Left kidney (tissue), 1 donor: ENCODE measurements at regions not wholly inside any gene's neighbourhood (a gene's known extent, or its start where the extent isn't known, plus 50 kb on each side); places are given as distances from the start of the nearest gene placed in this dataset.
A peak's percentile ranks its signal among the peaks of the same experiment; 100 is the strongest.
"Not testable (repeated sequence)": the region's sequence is repeated elsewhere in the genome, so short reads cannot be mapped to it uniquely, and the experiment has no call there.

Source experiments
- DNase-seq: peaks from one replicate; pipeline ENCODE4 v3.0.0-alpha.2; 2013

DNA sequence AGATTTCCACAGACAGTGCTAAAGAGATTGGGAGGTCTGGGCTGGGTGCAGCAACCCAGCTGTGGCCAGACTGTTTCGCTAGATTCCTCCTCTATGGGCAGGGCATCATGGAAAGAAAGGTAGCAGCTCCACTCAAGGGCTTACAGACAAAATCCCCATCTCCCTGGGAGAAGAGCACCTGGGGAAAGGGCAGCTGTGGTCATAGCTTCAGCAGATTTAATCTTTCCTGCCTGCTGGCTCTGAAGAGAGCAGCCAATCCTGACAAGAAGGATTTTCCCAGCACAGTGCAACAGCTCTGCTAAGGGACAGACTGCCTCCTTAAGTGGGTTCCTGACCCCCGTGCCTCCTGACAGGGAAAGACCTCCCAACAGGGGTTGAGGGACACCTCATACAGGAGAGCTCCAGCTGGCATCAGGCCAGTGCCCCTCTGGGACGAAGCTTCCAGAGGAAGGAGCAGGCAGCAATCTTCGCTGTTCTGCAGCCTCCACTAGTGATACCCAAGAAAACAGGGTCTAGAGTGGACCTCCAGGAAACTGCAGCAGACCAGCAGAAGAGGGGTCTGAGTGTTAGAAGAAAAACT is 1379.3 kb upstream of the ACO1 start:
- DNase-seq = no peak

DNA sequence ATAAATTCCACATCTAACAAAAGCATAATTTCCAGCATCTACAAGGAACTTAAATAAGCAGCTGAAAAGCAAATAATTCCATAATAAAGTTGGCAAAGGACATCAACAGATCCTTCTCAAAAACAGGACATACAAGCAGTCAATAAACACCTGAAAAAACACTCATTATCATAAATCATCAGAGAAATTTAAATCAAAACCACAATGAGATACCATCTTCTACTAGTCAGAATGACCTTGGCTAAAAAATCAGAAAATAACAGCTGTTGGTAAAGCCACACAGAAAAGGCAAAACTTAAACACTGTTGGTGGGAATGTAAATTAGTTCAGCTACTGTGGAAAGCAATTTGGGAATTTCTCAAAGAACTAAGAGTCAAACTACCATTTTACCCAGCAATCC is 1371.1 kb upstream of the ACO1 start:
- DNase-seq = no peak

DNA sequence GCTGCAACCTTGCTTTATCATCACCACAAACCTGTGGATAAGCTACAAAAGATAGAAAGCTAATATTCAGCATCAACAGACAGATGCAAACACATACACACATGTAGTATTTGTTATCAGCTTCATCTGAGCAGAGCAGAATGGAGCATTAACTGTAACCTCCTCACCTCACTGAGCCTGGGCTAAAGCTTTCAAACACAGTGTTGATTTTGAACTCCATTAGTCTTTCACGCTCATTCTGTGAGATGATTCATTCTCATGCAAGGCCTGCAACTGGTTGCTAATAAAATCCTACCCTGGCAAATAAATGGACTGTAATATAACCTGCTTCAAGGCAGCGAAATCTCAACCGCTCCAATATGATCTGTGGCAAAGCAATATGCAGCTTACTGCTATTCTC is 1360.6 kb upstream of the ACO1 start:
- DNase-seq = no peak

DNA sequence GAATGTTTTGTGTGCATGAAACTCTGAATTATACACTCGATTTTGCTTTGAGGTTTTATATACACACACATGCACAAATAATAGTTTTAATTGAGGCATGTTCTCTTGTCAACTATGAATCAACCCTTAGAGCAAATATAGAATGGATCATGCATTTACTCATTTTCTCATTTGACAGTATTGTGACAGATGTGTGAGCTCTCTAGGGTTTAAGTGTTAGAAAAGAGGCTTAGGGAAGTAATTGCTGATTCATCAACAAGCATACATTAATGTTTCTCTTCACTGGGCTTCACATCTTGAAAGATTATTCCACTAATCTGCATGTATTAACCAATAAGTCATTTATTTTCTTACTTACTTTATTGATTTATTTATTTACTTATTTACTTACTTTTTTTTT is 1356.8 kb upstream of the ACO1 start:
- no peak for DNase-seq

DNA sequence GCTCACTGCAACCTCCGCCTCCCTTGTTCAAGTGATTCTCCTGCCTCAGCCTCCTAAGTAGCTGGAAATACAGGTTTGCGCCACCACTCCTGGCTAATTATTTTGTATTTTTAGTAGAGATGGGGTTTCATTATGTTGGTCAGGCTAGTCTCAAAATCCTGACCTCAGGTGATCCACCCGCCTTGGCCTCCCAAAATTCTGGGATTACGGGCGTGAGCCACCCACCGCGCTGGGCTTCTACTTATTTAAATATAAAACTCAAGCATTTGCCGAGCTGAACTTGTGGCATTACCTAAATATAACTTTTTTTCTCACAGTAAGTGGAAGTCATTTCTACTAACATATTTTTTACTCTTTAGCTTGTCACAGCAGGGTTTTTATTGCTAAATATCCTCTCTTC is 1356.3 kb upstream of the ACO1 start:
- DNase-seq = no peak

DNA sequence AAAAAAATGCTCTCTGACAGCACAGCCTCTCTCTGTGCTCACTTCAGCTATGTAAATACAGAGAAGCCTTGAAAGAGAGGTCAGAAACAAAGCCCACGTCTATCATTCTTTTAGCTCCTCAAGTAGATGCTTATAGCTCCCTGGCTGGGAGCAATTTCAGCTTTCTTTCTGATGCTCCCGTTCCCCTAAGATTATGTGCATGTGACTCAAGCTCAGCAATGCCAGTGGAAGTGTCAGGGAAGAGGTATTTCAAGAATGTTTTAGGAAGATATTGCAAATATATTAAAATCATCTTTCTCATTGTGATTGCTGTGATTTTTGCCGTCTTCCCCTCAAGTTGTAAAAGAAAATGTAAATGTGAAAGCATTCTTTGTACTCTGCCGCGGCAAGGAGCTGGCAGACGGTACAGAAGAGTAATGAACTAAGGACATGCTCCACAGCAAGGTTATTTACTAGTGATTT is 1353.7 kb upstream of the ACO1 start:
- no peak for DNase-seq

DNA sequence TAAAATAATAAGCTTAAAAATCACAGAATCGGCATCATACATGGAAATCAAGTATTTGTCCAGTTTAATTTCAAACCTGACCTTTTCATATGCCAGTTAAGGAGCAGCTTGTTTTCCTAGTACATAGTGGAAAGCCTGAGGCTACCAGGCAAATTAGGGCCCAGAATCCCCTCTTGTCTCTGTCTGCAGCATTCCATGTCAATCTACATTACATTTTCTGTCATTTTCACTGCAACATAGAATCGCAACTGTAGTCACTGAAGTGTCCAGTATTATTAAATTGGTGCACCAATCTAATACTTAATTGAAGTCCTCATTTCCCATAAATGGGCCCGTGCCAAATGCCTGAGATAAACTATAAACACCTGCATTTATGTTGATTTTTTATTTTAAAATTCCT is 1352.2 kb upstream of the ACO1 start:
- no peak for DNase-seq

DNA sequence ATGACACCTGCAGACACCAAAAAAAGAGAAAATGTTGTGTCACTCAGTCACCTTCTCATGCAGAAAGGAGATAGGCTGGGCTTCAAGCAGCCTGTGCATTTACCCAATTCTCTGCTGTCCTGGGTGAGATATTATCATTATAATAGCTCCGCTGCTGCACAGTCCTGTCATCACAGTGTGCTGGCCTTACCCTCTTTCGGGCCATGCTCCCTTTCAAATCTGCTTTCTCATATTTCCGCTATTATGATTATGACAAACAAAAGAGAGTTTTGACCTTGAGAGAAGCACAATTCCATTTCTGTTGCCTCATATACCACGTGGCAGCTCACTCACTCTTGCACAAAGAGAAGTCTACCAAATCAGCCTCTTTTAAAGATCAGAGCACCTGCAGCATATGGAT is 1350.1 kb upstream of the ACO1 start:
- no peak for DNase-seq

DNA sequence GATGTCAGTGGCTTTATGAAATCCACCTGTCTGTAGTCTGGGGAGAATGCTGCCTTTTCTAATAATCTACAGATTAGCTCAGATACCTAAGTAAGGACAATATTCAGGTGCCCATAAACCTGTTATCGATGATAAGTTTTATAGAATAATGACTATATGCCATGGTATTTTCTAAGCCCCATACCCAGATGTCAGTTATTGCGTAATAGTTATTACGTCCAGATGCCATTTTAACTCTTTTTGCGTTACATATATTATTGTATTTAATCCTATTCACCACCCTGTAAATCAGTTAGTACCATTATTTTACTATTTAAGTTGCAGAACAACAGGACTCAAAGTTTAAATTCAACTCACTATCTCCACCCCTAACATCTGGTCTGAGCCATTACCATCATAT is 1343.9 kb upstream of the ACO1 start:
- DNase-seq = no peak

DNA sequence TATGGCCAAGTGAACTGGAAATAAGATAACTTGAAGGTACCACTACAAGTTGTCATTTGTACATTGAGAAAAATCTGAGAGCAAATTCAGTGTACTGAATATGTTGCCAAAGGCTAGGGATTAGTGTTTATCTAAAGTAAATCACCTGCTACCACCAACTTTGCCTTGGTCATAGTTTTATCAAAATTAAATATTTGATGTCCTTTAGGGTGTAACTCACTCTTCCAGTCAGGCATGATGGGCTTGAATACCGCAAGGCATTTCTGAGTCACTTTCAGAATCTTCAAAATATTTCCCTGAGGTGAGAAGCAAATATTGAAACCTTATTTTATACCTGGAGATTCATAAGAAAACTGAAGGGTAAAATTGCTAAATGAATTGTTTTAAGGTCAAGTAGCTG is 1338.6 kb upstream of the ACO1 start:
- no peak for DNase-seq

DNA sequence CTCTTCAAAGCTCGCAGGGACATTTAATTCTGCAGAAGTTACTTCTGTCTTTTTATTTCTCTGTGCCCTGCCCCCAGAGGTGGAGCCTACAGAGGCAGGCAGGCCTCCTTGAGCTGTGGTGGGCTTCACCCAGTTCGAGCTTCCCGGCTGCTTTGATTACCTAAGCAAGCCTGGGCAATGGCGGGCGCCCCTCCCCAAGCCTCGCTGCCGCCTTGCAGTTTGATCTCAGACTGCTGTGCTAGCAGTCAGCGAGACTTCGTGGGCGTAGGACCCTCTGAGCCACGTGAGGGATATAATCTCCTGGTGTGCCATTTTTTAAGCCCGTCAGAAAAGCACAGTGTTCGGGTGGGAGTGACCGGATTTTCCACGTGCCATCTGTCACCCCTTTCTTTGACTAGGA is 1322.9 kb upstream of the ACO1 start:
- not testable (repeated sequence) for DNase-seq

DNA sequence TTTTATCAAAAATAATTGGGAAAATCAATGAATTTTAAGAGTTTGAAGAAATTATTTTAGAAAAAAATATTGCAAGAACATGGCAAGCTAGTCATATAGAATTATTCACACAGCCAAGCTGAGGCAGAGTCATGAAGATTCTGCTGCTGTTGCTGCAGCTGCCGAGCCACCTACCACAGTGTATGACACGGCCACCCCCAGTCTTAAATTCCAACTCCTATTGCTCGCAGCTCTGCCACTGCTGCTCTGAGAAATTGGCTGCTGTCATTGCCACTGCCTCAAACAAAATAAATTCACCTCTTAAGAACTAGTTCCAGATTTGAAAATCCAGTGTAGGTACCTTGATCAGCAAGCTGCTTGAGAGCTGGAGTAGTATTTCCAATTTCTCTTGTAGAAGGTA is 1318.8 kb upstream of the ACO1 start:
- no peak for DNase-seq

DNA sequence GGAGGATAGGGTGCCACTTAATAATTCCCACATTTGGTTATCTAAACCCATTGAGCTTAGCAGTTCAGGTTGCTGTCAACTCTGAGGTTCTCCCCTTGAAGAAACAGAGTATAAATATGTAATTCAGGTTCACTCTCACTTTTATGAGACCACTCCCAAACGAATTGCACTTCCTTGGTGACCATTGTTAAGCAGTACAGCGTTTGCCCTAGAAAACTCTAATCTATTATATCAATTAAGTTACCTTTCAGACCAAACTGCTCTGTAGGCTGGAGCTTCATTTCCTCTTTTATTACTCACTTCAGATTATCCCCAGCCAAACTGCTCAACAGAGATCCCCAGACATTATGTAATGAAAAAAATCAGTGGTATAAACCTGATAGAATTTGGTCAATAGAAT is 1317.0 kb upstream of the ACO1 start:
- no peak for DNase-seq

DNA sequence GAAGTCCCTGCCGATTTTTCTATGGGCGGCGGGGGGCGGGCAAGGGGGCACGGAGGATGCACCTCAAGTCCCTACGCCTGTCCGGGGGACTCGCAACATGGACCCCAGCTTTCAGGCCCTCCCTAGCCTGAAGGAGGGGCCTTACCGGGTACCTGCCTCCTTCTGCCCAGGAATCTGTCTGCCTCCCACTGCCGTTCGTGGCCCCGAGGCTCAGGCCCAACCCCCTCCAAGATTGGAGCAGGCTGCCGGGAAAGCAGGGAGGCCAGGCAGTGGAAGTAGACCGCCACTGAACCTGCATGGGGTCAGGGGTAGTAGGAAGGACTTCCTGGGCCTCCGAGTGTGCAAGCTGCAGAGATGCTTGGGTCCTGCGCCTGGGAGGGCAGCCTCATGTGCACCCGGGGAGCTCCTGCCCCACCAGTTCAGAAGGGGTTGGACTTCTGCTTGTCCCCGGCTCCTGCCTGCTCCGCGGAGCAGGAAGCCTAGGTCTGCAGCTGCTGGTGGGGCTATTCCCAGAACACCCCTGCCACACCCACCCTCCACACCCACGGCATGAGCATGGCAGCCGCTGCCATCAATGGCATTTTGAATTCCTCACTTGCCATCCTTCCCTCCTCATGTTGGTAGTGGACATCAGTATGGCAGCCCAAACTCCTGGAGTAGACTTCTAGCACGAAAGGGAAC is 1312.7 kb upstream of the ACO1 start:
- no peak for DNase-seq

DNA sequence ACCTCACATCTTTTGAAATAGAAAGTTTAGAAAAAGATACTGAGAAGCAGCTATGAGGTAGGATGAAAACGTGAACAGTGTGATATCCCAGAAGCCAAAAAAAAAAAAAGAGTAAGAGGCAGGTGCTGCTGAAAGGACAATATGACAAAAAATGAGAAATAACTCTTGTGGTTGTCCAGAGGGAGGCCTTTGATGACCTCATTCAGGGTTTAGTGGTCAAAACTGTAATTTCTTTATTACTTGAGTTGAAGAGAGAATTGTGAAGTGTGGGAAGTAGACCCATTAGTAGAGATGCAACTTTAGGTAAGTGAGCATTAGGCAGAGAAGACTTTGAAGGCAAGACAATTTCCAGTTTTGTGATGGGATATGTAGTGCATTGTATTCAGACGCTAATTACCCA is 1306.3 kb upstream of the ACO1 start:
- DNase-seq = no peak

DNA sequence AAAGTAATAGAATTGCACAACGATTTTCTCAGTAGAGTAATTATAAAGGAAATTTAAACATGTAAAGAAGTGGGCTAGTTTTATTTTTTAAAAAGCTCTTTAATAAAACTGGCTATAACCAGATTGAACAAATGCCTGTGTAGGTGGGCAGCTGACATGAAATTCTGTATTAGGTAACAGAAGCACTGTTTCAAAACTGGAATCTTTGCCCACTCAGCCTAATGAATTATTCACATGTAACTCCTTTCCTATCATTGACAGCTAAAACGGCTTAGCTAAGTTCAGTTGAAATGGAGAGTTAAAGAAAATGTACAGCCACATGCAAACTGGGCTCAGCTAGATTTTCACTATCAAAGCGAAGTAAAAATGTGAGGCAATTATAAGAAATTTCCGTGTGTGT is 1300.1 kb upstream of the ACO1 start:
- DNase-seq = no peak

DNA sequence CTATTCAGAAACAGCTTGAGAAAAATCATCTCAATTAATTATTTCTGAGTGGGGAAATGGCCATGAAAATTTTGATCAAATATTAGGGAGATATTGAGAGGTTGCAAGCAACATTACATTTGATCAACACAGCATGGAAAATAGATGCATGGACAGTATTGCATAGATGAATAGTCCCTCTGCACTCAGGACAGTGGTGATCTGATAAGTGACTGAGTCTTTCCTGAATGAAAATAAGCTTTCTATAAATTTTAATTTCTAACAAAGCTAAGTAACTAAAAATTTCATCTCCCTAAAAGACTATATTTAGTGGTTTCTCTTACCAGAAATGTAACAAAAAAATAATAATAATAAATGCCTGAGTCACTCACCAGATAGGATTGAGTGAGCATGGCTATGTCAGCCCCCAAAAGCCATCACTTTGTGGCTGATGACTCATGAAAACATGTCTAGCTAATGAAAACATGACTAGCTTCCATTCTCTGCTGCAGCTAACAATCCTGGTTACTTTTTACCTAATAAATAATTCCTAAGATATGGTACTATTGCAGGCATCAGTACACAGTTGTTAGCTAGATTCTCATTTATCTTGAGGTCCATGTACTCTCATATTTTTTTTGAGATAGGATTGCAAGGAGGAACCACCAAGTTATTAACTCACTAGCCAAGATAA is 1294.8 kb upstream of the ACO1 start:
- DNase-seq = no peak

DNA sequence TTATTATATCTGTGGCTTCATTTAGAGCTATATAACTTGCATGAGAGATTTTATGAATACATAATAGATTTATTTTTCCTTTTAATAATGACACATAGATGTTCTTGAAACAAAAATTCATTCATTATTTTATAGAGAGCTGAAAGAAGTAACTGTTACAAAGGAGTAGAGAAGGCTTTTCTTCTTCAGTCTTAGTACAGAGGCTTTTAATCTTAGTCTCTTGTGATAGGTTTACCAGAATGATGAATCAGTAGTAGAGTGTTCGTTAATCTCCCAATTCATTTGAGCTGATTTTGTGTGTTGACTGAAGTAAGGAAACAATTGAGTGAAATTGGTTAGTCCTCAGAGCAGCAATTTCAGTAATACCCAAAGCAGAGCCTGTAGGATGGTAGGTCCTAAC is 1284.1 kb upstream of the ACO1 start:
- DNase-seq = no peak

DNA sequence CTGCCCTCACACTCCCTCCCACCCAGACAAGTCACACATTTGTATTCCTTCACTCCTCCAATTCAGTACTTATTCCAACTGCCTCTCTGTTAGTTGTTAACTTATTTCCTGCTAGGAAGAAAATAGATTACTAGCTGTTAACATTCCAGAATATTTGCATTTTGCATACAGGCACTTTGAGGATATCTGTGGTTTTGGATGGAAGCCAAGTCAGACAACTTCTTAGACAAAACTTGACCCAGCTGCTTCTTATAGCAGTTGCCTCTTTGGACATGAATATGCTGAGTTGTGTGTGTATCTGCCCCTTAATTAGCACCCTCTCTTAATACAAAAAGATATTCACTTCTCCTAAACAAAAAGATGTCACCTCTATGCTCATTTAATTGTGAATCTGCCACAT is 1280.6 kb upstream of the ACO1 start:
- no peak for DNase-seq

DNA sequence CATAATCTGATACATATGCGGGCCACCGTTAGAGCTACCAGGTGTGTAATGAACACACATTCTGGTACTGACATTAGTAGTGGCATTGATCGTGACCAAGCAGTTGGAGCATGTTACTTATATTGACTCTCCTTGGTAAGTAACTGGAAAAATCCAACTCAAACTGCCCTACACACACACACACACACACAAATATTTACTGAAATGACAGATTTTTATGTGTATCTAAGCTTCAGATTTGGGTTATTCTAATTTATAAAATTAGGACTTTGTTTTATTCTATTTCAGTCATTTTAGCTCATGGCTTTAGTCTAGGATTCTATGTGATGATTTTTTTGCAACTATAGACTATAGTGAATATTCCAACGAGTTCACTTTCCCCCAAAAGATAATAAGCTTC is 1280.2 kb upstream of the ACO1 start:
- no peak for DNase-seq

DNA sequence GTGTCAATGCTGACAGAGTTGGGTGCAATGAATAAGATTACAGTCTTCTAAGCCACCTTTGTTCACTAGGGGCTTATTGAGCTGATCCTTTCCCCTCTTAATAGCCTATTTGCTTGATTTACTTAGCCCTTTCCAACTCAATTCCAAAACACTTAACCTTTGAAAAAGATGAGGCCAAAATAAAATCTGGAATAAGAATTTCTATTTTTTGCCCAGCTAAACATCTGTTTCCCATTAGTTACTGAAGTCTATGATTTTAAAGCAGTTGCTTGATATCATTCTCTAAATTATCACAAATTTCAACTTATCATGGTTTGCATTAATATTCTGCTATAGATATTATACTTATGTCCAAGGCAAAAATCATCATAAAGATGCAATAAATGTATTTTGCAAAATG is 1272.0 kb upstream of the ACO1 start:
- DNase-seq = no peak

DNA sequence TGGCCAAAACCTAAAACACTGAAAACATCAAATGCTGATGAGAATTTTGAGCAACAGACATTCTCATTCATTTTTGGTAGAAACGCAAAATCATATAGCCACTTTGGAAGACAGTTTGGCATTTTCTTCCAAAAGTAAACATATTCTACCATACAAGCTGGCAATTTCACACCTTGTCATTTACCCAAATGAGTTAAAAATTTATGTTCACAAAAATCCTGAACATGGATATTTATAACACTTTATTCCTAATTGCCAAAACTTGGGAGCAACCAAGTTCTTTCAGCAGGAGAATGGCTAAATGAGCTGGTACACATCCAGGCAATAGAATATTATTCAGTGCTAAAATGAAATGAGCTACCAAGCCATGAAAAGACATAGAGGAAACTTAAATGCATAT is 1270.1 kb upstream of the ACO1 start:
- DNase-seq = no peak

DNA sequence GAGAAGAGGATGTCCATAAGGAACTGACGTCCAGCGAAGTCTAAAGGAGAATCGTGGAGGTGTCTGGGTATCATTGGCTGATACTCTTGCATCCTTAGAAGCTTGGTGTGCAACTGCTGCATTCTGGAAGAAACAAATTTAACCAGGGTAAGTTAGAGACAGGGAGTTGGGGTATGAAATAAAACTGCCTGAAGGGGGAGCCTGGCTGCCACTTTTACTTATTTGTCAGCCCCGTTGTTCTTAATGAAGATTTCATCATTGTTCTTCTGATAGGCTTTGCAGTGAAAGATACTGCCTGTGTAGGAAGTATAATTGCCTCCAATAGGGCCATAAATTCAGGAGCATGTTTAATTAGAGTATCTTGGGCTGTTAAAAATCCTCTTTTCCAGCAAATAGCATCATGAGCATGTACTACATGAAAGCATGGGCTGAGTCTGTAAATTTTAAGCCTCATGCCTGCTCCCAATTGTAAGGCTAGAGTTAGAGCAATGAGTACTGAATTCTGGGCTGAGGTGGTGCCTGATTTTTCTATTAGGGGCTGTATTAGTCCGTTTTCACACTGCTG is 1264.5 kb upstream of the ACO1 start:
- DNase-seq = peak; percentile 28

DNA sequence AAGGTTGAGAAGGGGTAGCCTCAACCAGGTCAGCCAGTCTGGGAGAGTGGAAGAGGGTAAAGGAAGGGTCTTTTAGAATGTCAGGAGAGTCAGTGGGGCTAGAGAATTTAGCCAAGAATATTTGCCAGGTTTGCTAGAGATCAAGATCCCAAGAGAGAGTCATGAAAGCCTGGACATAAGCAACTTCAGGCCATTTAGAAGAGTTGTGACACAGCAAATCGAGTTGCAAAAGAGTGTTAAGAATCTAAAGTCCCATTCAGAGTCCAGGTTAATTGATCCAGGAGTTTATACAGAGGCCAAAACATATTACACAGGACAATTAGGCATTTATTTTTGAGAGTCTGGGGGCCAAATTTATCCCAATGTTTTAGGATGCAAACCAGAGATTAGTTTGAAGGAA is 1260.1 kb upstream of the ACO1 start:
- DNase-seq = no peak
